DND-41 (cell line): ENCODE measurements at regions not wholly inside any gene's neighbourhood (a gene's known extent, or its start where the extent isn't known, plus 50 kb on each side); places are given as distances from the start of the nearest gene placed in this dataset.

ENCODE experiments used
- ATAC-seq: fragments of 200-7000 bp; cut with Tn5 transposase; 3 replicates; pipeline ENCODE4 v1.9.1; 2021; ENCODE audit warnings: low read depth; ENCODE audit not compliant: insufficient read depth
- DNase-seq: peaks from one replicate; pipeline ENCODE4 v3.0.0-alpha.2; 2020
- H2AFZ ChIP-seq: 2 replicates; pipeline ENCODE4 v1.6.0; 2012; ENCODE audit warnings: low read depth, low read length
- H3K27ac ChIP-seq: 2 replicates; pipeline ENCODE4 v1.5.1; 2012; ENCODE audit warnings: low read length, inconsistent platforms
- H3K27me3 ChIP-seq: fragments of 200-600 bp; sonication (generic); 2 replicates; pipeline ENCODE4 v1.6.0; 2012; ENCODE audit warnings: low read length, mild to moderate bottlenecking, inconsistent platforms; ENCODE audit not compliant: insufficient read depth, poor library complexity
- H3K36me3 ChIP-seq: 2 replicates; pipeline ENCODE4 v1.5.1; 2012; ENCODE audit warnings: low read length, inconsistent platforms; ENCODE audit not compliant: insufficient read depth
- H3K4me1 ChIP-seq: 2 replicates; pipeline ENCODE4 v1.5.1; 2012; ENCODE audit warnings: mild to moderate bottlenecking, low read length; ENCODE audit not compliant: insufficient read depth
- H3K4me2 ChIP-seq: 2 replicates; pipeline ENCODE4 v1.6.0; 2012; ENCODE audit warnings: mild to moderate bottlenecking, moderate library complexity, low read length, inconsistent platforms; ENCODE audit not compliant: insufficient read depth
- H3K4me3 ChIP-seq, 2 experiments: fragments of 200-600 bp in 1 of 2; shearing (Covaris generic) in 1 of 2; 2 replicates each; pipeline ENCODE4 v1.5.1; 2012 to 2016; ENCODE audit warnings: inconsistent platforms in 2 of 2, low read length in 2 of 2, mild to moderate bottlenecking in 2 of 2, low read depth in 1 of 2, moderate library complexity in 1 of 2
- H3K79me2 ChIP-seq: 2 replicates; pipeline ENCODE4 v1.6.0; 2012; ENCODE audit warnings: low read length, inconsistent platforms; ENCODE audit not compliant: insufficient read depth
- H3K9ac ChIP-seq: 2 replicates; pipeline ENCODE4 v1.6.0; 2012; ENCODE audit warnings: low read depth, mild to moderate bottlenecking, inconsistent platforms, low read length, moderate library complexity
- H3K9me3 ChIP-seq: 2 replicates; pipeline ENCODE4 v1.5.1; 2012; ENCODE audit warnings: low read length, moderate library complexity, mild to moderate bottlenecking, inconsistent platforms; ENCODE audit not compliant: insufficient read depth, severe bottlenecking
- H4K20me1 ChIP-seq: 2 replicates; pipeline ENCODE4 v1.6.0; 2012; ENCODE audit warnings: low read length; ENCODE audit not compliant: insufficient read depth
- EZH2 ChIP-seq: IDR thresholded peaks from 3 replicates; pipeline ENCODE4 v1.6.1; 2012; ENCODE audit warnings: borderline replicate concordance, low read depth, mild to moderate bottlenecking, moderate library complexity, low read length, inconsistent platforms; ENCODE audit not compliant: severe bottlenecking
- TF ChIP-seq, protein P1 (sequence below): IDR thresholded peaks from 2 replicates; pipeline ENCODE4 v1.5.1; 2012; ENCODE audit warnings: borderline replicate concordance, low read length, moderate library complexity, mild to moderate bottlenecking; ENCODE audit not compliant: poor library complexity, severe bottlenecking; ENCODE audit errors: extremely low read depth

DNA sequence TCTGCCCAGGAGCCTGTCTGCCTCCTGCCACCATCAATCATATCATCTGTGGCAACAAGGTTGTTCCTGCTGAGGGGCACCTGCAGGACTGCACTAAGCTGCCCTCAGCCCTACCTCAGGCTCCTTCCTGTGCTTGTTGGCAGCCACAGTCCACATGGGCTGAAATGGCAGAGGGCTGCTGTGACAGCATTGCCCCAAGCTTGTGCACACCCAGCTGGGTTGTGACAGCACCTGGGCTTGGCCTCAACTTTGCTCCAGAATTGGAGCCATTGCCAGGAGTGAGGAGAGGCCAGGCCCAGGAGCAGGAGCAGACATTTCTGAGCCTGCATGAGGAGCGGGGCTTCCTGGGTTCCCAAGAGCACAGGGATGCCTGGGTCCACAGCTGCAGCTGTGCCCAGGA, 340.9 kb upstream of the CHRM2 start:
- Histone ChIP-seq H4K20me1 (no peaks in the 10 kb centered on the region), H3K4me3 (no peak overlapping the region), H3K79me2 (no peaks in the 10 kb centered on the region), H3K4me1 (no peaks in the 10 kb centered on the region), H3K36me3 (no peaks in the 10 kb centered on the region), H2AFZ (no peak overlapping the region), H3K27me3 (no peaks in the 10 kb centered on the region), H3K9ac (no peak overlapping the region), H3K27ac (no peak overlapping the region), H3K4me2 (no peak overlapping the region), H3K9me3 (peaks cover 8% of the 10 kb centered on the region)
- ATAC-seq = no peak
- no peak for DNase-seq
- no peak for TF ChIP-seq EZH2
- TF ChIP-seq, protein P1, sequence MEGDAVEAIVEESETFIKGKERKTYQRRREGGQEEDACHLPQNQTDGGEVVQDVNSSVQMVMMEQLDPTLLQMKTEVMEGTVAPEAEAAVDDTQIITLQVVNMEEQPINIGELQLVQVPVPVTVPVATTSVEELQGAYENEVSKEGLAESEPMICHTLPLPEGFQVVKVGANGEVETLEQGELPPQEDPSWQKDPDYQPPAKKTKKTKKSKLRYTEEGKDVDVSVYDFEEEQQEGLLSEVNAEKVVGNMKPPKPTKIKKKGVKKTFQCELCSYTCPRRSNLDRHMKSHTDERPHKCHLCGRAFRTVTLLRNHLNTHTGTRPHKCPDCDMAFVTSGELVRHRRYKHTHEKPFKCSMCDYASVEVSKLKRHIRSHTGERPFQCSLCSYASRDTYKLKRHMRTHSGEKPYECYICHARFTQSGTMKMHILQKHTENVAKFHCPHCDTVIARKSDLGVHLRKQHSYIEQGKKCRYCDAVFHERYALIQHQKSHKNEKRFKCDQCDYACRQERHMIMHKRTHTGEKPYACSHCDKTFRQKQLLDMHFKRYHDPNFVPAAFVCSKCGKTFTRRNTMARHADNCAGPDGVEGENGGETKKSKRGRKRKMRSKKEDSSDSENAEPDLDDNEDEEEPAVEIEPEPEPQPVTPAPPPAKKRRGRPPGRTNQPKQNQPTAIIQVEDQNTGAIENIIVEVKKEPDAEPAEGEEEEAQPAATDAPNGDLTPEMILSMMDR = no peak

DNA sequence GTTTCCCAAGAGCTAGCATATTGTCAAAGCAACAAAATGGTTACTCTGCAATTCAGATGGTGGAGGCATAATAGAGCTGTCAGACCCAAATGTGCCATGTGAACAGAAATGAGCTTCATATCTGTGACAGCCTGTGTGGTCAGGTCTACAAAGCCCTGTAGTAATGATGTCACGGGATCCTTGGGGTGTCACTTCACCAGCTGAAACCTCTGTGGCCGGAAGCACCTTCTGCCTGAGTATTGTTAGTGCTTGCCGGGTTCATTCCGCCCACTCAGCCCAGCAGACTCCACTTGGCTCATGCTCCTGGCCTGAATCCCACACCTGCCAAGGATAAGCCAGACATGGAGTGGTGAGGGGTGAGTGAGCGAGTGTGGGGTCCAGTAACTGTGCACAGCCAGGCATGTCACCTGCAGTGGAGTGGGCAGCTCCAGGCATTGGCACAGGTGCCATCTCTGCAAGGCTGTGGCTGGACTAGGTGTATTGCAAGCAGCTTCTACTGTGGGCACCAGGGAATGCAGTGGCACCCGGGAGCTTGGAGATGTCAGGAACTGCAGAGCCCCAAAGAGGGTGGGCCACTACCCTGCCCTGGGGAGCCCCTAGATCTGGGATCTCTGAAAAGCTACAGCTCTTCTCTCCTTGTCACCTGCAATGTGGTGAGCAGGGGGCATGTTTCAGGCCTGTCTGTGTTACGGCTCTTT, 341.9 kb upstream of the CHRM2 start:
- Histone ChIP-seq H3K4me2 (no peak overlapping the region), H3K27ac (no peak overlapping the region), H3K27me3 (no peaks in the 10 kb centered on the region), H3K9me3 (peaks cover 8% of the 10 kb centered on the region), H2AFZ (no peak overlapping the region), H3K36me3 (no peaks in the 10 kb centered on the region), H3K4me1 (no peaks in the 10 kb centered on the region), H3K9ac (no peak overlapping the region), H3K4me3 (no peak overlapping the region), H4K20me1 (no peaks in the 10 kb centered on the region), H3K79me2 (no peaks in the 10 kb centered on the region)
- TF ChIP-seq EZH2 = no peak
- TF ChIP-seq, protein P1 = no peak
- ATAC-seq (no peak), DNase-seq (no peak)

DNA sequence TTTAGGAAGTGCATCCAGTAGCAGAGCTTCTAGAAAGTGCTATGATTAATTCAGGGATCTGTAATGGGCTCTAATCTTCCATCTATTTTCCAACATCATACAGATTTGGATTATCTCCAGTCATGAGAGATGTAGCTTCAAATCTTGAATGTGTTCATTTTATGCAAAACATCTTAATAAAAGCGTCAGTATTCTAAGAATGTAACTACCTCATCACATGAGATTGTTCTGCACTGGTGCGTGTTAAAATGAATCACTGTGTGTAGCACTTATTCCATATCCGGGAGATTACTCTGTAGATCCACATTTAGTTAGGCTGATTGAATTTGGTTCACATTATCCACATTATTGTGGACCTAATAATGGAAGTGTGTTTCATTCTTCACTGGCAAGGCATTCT, 344.9 kb upstream of the CHRM2 start:
- no peak overlapping the region for H3K4me3 ChIP-seq
- ATAC-seq (no peak), DNase-seq (no peak)
- H3K27ac ChIP-seq = no peak overlapping the region
- no peak overlapping the region for H2AFZ ChIP-seq
- no peaks in the 10 kb centered on the region for H4K20me1 ChIP-seq
- H3K4me2 ChIP-seq = no peak overlapping the region
- TF ChIP-seq EZH2 = no peak
- TF ChIP-seq, protein P1 = no peak
- no peaks in the 10 kb centered on the region for H3K4me1 ChIP-seq
- H3K27me3 ChIP-seq = no peaks in the 10 kb centered on the region
- no peaks in the 10 kb centered on the region for H3K79me2 ChIP-seq
- no peak overlapping the region for H3K9ac ChIP-seq
- no peaks in the 10 kb centered on the region for H3K36me3 ChIP-seq
- H3K9me3 ChIP-seq = peaks cover 8% of the 10 kb centered on the region
